ENCODE measurements at regions not wholly inside any gene's neighbourhood (a gene's known extent, or its start where the extent isn't known, plus 50 kb on each side); places are given as distances from the start of the nearest gene placed in this dataset.

DNA sequence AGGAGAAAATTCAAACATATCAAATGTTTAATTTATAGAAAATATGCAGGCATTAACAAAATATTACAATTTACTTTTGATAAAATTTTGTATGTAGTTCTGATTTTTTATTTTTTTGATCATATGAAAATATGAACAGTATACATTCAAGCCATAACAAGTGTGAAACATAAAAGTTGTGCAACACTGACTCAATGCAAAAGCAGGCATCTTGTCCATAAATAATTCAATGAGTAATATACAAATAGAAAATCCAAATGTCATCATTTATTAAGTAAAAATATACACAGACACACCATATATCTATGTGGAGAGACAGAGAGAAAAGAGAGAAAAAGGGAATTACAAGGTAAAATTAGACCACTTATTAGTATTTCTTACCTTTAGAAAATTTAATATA is 1183.9 kb downstream of the SLITRK1 start:
- no peak overlapping the region for H3K4me3 ChIP-seq (ENCODE audit: low read depth, low read length)
- TF ChIP-seq, protein P1, sequence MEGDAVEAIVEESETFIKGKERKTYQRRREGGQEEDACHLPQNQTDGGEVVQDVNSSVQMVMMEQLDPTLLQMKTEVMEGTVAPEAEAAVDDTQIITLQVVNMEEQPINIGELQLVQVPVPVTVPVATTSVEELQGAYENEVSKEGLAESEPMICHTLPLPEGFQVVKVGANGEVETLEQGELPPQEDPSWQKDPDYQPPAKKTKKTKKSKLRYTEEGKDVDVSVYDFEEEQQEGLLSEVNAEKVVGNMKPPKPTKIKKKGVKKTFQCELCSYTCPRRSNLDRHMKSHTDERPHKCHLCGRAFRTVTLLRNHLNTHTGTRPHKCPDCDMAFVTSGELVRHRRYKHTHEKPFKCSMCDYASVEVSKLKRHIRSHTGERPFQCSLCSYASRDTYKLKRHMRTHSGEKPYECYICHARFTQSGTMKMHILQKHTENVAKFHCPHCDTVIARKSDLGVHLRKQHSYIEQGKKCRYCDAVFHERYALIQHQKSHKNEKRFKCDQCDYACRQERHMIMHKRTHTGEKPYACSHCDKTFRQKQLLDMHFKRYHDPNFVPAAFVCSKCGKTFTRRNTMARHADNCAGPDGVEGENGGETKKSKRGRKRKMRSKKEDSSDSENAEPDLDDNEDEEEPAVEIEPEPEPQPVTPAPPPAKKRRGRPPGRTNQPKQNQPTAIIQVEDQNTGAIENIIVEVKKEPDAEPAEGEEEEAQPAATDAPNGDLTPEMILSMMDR (IDR thresholded peaks at IDR 0.05; ENCODE audit: low read depth, low read length), result no peak

DNA sequence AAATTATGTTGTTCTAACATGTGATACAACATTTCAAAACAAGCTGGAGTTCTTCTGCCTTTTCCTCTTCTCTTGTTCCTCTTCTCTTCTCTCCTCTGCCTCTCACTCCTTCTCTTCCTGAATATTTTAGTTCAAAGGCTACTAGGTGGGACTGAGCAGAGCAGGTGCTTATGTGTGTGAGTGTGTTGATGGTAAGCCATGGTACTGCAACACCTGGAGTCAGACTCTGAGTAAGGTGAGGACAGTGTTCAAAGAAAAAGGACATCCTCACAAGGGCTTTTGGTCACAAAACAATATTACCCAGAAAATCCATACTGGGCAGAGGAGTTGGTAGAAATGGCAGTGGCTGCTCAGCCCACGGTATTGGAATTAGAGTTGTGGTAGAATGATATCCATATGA is 1188.7 kb downstream of the SLITRK1 start:
- H3K4me3 ChIP-seq (ENCODE audit: low read depth, low read length), result no peak overlapping the region
- TF ChIP-seq, protein P1 (IDR thresholded peaks at IDR 0.05; ENCODE audit: low read depth, low read length), result no peak

DNA sequence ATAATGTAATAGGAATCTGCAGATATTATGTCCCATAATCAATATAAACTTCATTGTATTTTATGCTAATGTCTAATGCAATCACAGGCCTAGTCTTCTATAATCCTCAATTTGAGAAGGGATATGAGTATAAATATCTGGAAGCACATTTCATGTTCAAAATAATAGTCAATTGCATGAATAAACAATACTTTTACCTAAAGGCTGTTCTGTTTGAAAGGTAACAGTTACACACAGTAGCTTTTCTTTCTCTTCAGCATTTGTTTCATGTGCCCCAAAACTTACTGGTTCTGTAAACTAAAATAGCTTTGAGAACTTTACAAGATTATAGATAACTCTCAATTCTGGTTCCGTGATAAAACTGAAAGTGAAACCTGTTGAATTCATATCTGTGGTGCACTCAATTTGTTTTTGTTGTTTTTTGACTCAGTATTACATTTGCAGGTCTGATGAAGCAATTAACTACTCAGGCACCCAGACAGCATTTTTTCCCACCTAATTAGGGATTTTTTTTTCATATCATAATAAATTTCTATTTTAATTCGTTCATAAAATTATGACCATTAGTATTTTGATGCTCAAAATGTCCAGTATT is 1193.8 kb downstream of the SLITRK1 start:
- TF ChIP-seq, protein P1 (IDR thresholded peaks at IDR 0.05; ENCODE audit: low read depth, low read length), result no peak
- H3K4me3 ChIP-seq (ENCODE audit: low read depth, low read length), result peak overlapping the region; percentile 55

DNA sequence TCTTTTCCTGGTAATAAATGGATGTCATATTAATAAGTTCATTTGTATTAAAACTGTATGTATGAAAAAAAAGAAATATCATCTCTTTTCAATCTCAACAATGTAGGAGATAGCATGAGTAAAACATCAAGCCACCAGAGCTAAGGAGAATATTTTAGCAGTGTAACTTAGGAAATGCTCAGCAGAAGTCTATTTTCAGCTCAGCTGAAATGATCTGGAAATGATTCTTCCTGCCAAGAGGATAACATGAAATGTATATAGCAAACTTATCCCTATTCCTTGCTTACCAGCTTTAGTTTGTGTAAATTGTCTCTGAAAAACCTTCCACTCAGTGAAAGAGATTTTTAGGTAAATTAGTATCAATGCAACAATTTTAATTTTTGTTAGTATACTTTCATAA is 1194.4 kb downstream of the SLITRK1 start:
- no peak overlapping the region; the same call in 1 of the 2 replicates for H3K4me3 ChIP-seq (ENCODE audit: low read depth, low read length)
- TF ChIP-seq, protein P1 (IDR thresholded peaks at IDR 0.05; ENCODE audit: low read depth, low read length), result no peak

DNA sequence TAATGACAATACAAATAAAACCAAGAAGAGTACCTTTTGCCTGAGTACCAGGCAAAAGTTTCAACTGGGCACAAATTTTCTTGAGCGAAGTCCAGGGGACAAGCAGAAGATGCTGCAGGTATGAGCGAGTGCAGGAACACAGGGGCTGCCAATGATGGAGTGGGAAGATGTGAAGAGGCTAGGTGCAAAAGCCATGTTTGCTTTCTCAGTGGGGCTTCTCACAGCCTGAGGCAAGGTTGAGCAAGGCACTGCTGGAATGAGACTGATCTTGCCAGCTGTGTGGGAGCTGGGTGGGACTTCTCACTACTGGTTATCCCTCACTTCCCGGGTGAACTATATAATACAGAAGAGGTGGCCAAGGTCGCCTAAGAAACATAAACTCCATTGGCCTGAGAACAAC is 1200.7 kb downstream of the SLITRK1 start:
- H3K4me3 ChIP-seq (ENCODE audit: low read depth, low read length), result no peak overlapping the region
- TF ChIP-seq, protein P1 (IDR thresholded peaks at IDR 0.05; ENCODE audit: low read depth, low read length), result no peak

DNA sequence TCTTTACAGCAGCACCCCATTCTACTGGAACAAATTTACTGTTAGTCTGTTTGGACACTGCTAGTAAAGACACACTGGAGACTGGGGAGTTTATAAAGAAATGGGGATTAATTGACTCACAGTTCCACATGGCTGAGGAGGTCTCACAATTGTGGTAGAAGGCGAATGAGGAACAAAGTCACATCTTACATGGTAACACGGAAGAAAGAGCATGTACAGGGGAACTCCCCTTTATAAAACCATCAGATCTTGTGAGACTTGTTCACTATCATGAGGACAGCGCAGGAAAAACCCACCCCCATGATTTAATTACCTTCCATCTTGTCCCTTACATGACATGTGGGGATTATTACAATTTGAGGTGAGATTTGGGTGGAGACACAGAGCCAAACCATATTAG is 1204.2 kb downstream of the SLITRK1 start:
- TF ChIP-seq, protein P1 (IDR thresholded peaks at IDR 0.05; ENCODE audit: low read depth, low read length), result no peak
- H3K4me3 ChIP-seq (ENCODE audit: low read depth, low read length), result no peak overlapping the region

DNA sequence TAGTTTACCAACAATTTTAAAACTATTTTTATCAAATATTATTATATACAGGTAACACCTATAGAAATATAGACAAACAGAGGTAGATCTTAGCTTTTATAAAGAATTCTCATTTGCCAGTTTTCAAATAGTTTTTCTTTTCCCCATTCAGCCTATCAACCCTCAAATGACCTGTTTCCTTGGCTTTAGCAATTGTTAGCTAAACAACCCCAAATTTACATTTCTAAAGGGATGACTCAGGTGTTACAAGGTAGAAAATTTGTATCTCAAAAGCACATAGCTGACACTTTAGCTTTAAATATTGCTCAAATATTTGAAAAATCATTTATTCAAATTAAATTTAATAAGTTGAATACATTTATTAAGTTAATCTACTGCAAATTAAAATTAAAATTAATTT is 1207.2 kb downstream of the SLITRK1 start:
- H3K4me3 ChIP-seq (ENCODE audit: low read depth, low read length), result no peak overlapping the region
- TF ChIP-seq, protein P1 (IDR thresholded peaks at IDR 0.05; ENCODE audit: low read depth, low read length), result no peak

Data from WI38 (cell line).